HS-27A (cell line): ENCODE measurements at regions not wholly inside any gene's neighbourhood (a gene's known extent, or its start where the extent isn't known, plus 50 kb on each side); places are given as distances from the start of the nearest gene placed in this dataset.

Source experiments
- DNase-seq: peaks from one replicate; pipeline ENCODE4 v3.0.0-alpha.2; 2012; ENCODE audit warnings: low read depth, missing footprints

DNA sequence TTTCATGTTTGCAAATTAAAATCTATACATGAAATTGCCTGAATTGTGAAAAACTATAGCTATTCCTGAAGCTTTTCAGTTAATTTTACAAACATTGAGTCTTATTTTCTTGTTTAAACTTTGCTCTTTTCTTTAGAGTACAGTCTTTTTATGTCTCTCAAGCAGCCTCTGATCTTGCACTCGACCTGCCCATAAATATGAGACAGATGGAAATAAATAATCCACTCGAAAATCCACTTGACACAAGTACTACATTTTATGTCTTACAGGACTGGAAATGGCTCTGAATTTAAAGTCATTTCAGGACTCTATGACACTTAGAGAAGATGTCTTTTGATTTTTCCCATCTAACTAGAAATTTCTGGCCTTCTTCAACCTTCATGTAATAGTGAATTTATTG, 283.8 kb downstream of the USP25 start:
- no peak for DNase-seq

DNA sequence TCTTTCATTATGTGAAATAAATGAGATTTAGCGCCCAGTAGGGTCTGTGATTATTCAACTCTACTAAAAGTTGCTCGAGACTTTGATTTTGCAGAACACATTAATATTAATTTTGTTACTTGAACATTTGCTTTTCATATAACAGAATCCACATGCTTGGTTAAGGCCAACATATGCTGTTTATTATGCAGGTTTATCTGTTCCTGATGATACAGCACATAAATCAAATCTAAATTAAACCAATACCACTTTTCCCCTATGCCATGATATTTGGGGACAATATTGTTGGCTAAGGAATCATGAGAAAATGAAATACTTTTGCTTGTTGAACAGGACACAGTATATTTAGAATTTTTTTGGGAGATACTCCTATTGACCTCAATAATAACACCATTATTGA, 291.1 kb downstream of the USP25 start:
- no peak for DNase-seq

DNA sequence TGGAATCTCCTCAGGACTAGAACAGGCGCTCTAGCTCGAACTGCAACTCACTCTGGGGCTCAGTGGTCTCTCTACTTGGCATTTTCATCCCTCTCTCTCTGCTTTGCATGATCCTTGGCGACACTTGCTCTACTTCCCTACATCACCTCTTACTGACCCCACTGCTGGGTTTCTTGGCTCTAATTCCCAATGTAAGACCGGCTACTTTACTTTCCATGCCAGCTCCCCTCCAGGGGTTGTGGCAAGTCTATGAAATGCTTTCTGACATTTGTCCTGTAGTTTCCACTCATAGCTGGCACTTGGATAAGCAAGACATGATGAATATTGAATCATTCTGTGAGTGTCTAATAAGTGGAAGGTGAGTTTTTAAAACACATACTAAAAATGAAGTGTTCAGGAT, 292.3 kb downstream of the USP25 start:
- no peak for DNase-seq

DNA sequence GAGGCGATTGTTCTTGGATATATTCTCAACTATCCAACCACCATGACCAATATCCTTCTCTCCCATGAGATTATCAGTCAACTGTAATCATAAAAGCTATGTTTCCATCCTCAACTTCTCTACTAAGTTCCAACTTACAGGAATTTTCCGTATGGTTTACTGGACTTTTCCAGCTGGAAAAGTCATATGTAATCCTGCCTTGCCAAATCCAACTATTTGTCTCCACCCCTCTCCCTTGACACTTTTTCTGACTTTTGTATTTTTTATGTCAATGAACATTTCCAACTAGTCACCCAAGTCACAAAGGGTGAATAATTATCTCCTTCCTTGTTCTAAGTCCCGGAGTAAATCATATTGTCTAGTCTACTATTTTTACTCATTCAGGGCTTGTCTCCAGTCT, 293.1 kb downstream of the USP25 start:
- DNase-seq: no peak

DNA sequence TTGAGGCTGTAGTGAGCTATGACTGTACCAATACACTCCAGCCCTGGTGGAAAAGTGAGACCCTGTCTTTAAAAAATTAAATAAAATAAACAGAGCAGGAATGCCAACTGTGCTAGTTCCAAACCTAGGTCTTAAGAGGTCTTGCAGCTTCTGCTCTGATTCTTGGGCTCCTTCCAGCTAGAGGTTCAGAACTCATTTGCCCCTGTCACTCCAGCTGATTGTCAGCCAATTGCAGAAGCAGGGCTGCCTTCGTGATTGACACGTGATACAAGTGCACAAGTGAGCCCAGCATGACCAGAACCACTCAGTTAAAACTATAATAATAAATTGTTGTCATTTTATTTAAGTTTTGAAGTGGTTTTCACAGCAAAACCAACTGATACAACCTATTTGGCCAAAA, 298.4 kb downstream of the USP25 start:
- no peak for DNase-seq

DNA sequence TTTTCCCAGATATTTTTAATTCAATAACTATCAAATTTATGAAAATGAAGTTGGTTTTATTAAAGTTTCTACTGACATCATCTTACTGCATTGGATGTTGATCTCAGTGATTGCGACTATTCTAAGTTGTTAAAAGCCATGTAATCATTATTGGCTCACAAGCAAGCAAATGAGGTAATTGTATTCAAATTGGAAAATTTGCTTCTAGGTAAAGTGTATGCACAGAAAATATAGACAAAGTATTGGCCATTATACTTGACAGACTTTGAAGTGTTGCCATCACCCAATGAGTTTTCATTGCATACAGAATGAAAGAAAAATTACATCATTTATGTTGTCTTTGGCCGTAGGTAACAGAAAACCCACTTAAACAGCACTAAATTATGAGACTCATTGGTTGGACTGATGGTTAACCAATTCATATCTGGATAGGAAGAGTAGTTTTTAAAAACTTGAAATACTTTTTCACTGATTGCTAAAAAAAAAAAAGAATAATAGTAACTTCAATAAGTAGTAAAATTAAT, 299.2 kb downstream of the USP25 start:
- no peak for DNase-seq

DNA sequence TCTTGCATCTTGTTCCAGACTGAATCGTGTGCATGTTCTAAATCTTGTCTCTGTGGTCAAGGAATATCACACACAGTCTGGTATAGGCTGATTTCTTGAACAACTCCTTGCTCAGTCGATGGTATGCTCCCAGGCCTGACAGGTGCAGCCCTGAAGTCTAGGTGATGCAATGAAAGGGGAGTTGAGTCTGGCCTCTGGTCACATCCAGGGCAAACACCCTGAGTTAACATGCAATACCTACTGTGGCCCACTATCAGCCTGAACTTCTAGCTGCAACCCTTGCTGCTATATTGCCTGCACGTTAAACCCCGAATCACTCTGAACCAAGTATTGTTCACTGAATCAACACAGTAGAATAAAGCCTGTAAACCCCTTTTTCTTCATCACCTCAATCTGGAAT, 303.4 kb downstream of the USP25 start:
- no peak for DNase-seq

DNA sequence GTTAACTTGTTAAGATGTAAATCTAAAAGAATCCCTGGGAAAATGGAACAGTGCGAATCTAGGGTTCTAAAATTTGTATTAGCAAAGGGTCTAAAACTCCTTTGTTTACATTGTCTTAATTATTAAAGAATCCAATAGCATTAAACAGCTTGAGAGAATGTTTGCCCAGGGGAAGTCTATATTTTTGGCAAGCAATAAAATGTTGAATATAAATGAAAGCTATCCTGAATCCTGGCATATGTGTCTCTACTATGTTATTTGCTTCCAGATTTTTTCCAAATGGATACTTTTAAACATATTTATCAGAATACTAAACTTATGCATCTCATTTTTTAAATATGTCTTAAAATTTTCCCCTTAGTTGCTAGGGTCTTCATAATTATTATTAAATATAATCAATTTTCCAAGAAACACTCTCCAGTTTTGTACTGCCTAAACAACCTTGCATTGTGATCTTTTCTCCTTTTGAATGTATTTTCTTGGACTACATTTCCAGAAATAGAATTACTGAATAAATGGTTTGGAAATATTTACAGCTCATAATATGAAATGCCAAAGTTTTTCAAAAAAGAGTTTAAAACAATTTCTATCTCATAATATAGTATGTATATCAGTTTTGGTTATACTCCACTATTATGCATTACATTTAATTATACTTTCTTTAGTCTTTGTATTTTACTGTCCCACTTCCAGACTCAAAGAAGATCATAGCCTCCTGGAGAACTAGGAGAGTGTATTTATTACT, 304.8 kb downstream of the USP25 start:
- DNase-seq: no peak

DNA sequence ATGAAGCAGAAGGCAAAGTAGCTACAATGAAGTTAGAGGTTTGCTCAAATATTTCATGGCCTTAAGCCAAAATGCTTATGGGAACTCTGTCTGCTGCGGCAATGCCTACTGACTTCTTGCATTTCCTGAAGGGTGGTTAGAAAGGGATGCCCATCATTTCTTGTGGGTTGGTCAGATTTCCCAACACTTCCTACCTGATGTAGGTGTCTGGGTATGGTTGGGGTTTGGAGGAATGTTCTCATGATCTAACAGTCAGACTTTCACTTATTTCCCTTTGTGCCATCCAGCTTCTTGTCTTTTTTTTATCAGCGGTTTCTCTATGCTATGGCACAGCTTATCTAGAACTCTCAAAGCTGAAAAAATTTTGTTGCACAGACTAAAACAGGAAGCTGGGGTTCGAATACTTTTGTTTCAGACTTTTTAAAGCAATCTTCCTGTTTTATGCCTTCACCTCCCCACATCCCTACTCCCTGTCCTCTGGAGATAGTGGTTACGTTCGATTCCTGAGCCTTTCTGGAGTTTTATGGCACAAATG, 307.7 kb downstream of the USP25 start:
- no peak for DNase-seq

DNA sequence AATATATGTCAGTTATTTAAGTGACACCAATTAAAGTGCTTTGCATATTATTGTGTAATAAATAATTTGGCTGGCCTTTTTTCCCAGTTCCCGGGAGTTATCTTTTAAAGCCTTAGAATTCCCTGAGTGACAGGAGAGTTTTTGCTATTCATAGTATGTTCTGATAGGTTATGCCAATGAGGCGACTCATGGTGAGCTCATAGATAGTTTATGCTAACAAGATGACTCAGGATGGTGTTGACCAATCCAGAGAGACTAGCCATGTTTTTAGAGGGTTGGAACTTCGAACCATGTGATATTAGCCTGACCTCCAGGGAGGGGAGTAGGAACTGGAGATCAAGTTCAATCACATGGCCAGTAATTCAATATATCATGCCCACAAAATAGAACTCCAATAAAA, 310.8 kb downstream of the USP25 start:
- DNase-seq: no peak

DNA sequence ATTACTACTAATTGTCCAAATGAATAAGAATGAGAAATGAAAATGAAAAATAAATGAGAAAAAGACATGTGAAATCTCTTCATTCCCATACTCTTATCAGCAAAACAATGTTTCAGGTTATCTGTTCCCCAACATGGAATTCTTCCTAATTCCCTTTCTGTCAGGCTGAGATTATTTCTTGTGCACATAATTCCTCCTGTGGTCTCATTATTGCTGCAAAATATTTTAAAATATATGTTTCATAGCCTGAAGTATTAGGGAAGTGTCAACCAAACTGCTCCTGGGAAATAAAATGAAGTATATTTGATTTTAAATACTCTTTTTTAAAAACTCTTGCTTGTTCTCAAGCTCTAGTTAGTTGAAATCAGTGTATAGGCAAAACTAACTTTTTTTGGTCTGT, 314.9 kb downstream of the USP25 start:
- no peak for DNase-seq

DNA sequence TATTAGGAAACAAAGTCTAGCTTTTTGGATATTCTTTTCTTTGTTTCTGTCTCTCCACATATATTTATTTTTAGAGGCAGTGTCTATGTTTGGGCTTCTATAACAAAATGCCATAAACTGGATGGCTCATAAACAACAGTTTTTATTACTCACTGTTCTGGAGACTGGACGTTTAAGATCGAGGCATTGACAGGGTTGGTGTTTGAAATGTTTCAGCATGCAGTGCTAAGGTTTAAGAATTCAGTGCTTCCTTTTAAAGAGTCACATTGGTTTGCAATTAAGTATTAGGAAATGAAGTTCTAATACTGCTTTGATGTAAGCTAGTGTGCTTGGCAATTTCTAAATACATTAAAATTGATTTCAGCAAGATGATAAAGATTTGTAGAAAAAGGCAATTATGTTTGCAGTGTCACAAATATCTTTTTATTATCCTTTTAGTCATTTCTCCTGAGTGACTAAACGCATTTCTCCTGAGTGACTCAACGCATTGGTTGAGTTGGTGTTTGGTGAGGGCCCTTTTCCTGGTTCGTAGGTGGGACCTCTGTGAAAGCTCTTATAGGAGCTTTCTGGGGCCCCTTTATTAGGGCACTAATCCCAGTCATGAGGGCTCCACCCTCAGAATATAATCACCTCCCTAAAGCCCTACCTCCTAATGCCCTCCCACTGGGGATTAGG, 317.0 kb downstream of the USP25 start:
- DNase-seq: peak; percentile 34

DNA sequence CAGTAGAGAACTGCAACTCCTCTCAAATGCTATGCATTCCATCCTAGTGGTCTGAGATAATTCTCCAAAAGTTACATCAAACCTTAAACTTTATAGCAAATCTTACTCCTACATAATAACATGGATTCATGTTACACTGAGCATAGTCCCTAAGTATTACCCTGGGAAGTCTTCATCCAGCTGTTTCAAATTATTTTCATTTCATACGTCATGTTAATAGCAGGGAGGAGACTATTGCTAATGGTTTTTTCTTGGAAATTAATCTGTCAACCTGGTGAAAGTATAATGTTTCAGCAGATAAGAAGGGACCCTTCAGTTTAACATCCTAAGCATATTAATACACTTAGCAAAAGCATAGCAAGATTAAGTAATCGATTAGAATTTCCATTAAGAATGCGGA, 318.1 kb downstream of the USP25 start:
- no peak for DNase-seq

DNA sequence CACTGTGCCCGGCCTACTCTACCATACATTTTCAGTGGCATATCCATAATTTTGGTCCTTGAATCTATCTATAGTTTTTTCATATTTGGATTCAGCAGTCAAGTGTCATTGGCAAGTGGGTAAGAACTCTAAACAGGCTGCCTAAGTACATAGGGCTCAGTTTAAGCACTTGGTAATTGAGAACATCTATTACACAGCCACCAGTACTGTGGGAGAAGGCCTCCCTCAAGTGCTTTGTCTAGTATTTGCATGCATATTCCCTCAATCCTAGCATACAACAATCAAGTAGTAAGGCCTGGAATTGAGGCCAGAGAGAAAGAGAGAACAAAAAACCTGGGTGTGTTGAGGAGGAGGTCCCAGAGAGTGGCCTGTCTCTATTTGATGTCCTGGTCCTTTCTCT, 325.2 kb downstream of the USP25 start:
- DNase-seq: no peak

DNA sequence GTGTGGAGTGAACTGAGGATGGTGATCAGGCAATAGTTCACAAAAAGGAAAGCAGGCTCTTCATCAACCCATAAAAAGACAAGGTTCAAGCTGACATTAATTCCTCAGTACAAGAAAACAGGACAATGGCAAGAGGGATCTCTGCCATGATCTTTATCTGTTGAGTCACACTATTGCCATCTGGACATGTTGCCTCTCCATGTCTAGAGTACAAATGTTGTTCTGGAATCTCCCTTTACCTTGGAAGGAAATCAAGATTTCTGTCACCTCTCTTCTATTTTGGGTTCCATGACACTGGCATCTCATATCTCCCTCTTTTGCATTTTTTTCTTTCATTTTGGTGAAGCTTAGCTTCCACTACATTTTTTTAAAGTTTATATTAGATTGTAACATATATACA, 329.1 kb downstream of the USP25 start:
- no peak for DNase-seq

DNA sequence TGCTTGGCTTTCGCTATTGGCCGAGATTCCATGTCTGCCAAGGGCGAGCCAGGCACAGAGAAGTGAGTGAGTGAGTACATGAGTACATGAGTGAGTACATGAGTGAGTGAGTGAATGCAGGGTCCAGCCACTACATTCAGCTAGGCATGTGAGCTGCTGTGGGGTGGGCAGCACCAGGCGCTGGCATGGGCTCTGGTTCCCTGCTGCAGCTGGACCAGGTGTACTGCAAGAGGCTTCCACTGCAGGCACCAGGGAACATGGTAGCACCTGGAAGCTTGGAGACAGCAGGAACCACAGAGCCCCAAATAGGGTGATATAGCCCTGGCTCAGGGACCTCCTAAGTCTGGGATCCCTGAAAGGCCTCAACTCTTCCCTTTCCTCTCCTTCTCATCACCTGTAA, 330.2 kb downstream of the USP25 start:
- no peak for DNase-seq

DNA sequence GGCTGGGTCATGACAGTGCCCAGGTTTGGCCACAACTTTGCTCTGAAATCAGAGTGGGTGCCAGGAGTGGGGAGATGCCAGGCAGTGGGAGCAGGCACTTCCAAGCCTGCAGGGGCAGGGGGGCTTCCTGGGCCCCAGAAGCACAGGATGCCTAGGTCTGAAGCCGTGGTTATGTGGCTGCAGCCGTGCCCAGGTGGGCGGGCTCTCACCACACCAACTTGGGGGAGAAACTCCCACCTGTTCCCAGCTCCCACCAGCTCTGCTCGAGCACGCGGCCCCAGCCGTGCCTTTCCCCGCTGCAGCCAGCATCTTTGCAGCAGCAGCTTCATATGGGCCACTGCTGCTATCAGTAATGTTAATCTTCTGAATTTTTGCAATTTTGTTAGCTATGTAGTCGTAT, 331.4 kb downstream of the USP25 start:
- DNase-seq: no peak

DNA sequence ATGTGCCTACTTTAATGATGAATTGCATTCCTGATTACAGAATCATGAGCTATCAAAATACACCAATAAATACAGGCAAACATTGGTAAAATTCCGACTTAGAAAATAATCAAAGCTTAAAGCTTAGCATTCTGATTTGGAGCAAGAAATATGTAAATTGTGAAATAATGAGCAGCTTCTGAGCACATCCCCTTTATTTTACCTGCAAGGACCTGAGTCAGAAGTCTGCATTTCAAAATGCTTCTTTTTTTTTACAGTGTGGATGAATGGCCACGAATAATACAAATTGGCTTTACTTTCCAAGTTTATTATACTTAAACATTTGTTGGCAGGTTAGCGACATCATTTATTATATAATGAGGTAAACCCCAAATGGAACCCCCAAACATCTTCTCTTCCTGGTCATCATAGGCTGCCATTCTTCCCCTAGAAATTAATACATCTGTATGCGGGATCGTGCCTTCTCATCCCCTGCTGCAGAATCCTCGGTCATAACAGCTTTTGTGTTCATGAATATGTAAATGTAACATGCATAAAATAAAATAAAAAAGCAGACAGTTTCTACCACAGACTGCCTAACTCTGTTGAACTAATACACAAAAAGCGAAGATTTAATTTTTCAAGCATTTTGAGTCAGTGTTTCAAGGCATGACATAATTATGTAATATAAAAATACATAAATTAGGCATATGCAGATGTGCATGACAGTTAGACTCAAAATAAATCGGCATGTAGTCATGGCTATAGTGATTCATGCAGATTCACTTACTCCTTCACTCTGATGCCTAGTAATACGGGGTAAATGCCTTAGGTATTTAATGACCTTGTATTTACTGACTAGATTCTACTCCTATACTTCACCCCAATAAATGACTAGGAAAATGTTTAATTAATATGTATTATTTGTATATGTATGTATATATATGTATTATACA, 339.7 kb downstream of the USP25 start:
- DNase-seq: no peak

DNA sequence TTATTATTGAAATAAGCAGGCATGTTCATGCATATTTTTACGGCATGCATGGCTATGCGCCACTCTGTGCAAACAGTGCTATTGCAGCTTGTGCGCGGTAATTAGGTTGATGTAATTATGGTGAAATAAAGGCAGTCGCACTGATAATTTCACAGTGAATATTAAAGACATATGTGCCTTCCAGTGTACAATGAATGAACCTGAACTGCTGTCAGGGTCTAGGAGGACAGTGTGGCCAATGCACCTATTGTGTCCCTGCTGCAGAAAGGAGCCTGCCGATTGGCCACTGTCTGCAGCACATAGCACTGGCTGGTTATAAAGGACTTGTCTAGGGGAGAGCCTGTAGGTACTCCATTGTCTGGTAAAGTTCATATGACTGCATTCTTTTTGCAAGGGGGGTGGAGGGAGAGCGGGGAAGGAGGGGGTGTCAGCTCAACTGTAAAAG, 340.4 kb downstream of the USP25 start:
- DNase-seq: no peak

DNA sequence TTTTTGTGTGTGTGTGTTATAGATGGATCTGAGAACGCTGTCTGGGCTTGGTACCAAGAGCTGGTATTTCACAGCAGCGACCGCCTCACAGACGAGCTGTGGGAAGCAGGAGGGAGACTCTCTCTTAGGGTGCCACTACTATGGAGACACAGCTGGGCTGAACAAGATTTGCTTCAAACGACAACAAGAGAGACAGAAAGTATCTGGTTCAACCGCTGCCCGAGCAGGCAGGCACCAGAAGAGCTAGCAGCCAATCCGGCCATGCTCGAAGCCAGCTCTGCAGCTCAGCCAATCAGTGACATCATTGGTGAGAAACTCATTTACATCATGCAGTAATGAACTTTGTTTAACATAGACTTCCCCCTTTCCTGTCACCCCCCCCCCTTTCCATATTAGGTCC, 341.3 kb downstream of the USP25 start:
- no peak for DNase-seq

DNA sequence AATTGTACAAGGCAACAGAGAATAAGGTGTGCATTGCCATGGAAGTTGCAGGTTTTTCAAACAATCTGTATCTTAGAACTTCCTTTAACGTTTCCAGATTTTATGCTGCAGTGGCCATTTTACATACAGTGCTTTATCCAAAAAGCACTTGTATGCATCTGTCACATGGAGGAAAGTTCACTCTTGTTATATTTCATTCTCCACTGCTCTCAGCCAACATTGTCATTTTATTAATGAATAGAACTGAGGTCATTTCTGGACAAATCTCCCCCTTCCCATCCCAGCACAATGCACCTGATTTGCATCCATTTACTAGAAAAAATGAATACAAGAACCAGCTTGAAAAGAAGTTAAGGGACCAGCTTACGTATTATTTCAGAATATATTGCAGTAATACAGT, 342.0 kb downstream of the USP25 start:
- DNase-seq: no peak

DNA sequence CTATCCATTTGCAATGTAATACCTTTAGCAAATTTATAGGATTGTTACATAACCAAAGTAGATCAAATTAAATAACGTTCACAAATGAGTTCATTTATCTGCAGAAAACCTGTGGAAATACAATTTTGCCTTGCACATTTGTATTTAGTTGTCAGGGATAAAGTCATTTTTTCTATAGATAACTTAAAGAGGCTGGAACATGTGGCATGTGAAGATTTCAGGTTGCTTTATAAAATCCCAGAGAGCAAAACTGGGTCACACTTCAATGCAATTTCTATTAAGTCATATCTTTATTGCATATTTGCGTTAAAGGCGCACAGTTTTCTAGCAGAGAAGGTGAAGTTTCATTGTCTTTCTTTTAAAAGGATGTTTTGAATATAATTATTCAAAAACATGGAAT, 342.4 kb downstream of the USP25 start:
- DNase-seq: no peak
